ENCODE measurements at regions not wholly inside any gene's neighbourhood (a gene's known extent, or its start where the extent isn't known, plus 50 kb on each side); places are given as distances from the start of the nearest gene placed in this dataset.
A peak's percentile ranks its signal among the peaks of the same experiment; 100 is the strongest.

GRCh38 chr3:77835921-77836320 is 796.0 kb downstream of the ROBO2 start:
- intact Hi-C loops (cut with DNase I), result no loop called here
- ATAC-seq (peak; percentile 41), DNase-seq (ENCODE audit: low spot score) (no peak)

- DNase-seq (ENCODE audit: low spot score) (no peak), ATAC-seq (no peak)
- intact Hi-C loops (cut with DNase I), result no loop called here
Observed at GRCh38 chr3:77837456-77838025, 797.6 kb downstream of the ROBO2 start.

GRCh38 chr3:77859156-77859555 is 819.3 kb downstream of the ROBO2 start:
- no peak for DNase-seq (ENCODE audit: low spot score)
- intact Hi-C loops (cut with DNase I), result no loop called here
- ATAC-seq, result no peak

GRCh38 chr3:77868725-77869124 is 828.8 kb downstream of the ROBO2 start:
- ATAC-seq, result no peak
- intact Hi-C loops (cut with DNase I), result no loop called here
- no peak for DNase-seq (ENCODE audit: low spot score)

GRCh38 chr3:77869423-77869822 is 829.5 kb downstream of the ROBO2 start:
- intact Hi-C loops (cut with DNase I), result no loop called here
- no peak for DNase-seq (ENCODE audit: low spot score)

GRCh38 chr3:77871436-77871835 is 831.5 kb downstream of the ROBO2 start:
- DNase-seq (ENCODE audit: low spot score), result no peak
- intact Hi-C loops (cut with DNase I), result no loop called here
- ATAC-seq, result no peak

More at GRCh38 chr3:77869423-77869822, 829.5 kb downstream of the ROBO2 start:
- no peak for ATAC-seq

GRCh38 chr3:77873598-77873997 is 833.7 kb downstream of the ROBO2 start:
- DNase-seq (ENCODE audit: low spot score) (no peak), ATAC-seq (peak; percentile 70)
- intact Hi-C loops (cut with DNase I), result no loop called here

- ATAC-seq (no peak), DNase-seq (ENCODE audit: low spot score) (no peak)
- intact Hi-C loops (cut with DNase I), result no loop called here
Observed at GRCh38 chr3:77885381-77885780, 845.5 kb downstream of the ROBO2 start.

GRCh38 chr3:77887611-77888010 is 847.7 kb downstream of the ROBO2 start:
- DNase-seq (ENCODE audit: low spot score) (no peak), ATAC-seq (no peak)
- intact Hi-C loops (cut with DNase I), result no loop called here

- intact Hi-C loops (cut with DNase I), result loop anchor here (5.0 kb wide), 1 partner anchor 588 kb away; no protein-coding TSS in a partner anchor
- DNase-seq (ENCODE audit: low spot score) (no peak), ATAC-seq (no peak)
Observed at GRCh38 chr3:77889616-77890015, 849.7 kb downstream of the ROBO2 start.

GRCh38 chr3:77898621-77899020 is 858.7 kb downstream of the ROBO2 start:
- DNase-seq (ENCODE audit: low spot score), result no peak
- intact Hi-C loops (cut with DNase I), result no loop called here
- no peak for ATAC-seq

- no peak for ATAC-seq
- no peak for DNase-seq (ENCODE audit: low spot score)
- intact Hi-C loops (cut with DNase I), result no loop called here
Observed at GRCh38 chr3:77902675-77903074, 862.8 kb downstream of the ROBO2 start.

GRCh38 chr3:77906102-77906709 is 866.3 kb downstream of the ROBO2 start:
- ATAC-seq (no peak), DNase-seq (ENCODE audit: low spot score) (no peak)
- intact Hi-C loops (cut with DNase I), result no loop called here

- intact Hi-C loops (cut with DNase I), result no loop called here
- ATAC-seq, result no peak
Observed at GRCh38 chr3:77913524-77914174, 873.8 kb downstream of the ROBO2 start.

GRCh38 chr3:77915336-77915735 is 875.4 kb downstream of the ROBO2 start:
- intact Hi-C loops (cut with DNase I), result no loop called here
- no peak for DNase-seq (ENCODE audit: low spot score)
- no peak for ATAC-seq

More at GRCh38 chr3:77913524-77914174, 873.8 kb downstream of the ROBO2 start:
- no peak for DNase-seq (ENCODE audit: low spot score)

- intact Hi-C loops (cut with DNase I), result no loop called here
- ATAC-seq (no peak), DNase-seq (ENCODE audit: low spot score) (no peak)
Observed at GRCh38 chr3:77917225-77917624, 877.3 kb downstream of the ROBO2 start.

- intact Hi-C loops (cut with DNase I), result no loop called here
- ATAC-seq, result no peak
- no peak for DNase-seq (ENCODE audit: low spot score)
Observed at GRCh38 chr3:77919244-77919643, 879.3 kb downstream of the ROBO2 start.

- no peak for DNase-seq (ENCODE audit: low spot score)
- peak; percentile 98 for ATAC-seq
Observed at GRCh38 chr3:77931255-77932009, 891.5 kb downstream of the ROBO2 start.

GRCh38 chr3:77932926-77933325 is 893.0 kb downstream of the ROBO2 start:
- intact Hi-C loops (cut with DNase I), result no loop called here
- DNase-seq (ENCODE audit: low spot score) (no peak), ATAC-seq (no peak)

More at GRCh38 chr3:77931255-77932009, 891.5 kb downstream of the ROBO2 start:
- intact Hi-C loops (cut with DNase I), result no loop called here

GRCh38 chr3:77933926-77934325 is 894.0 kb downstream of the ROBO2 start:
- no peak for DNase-seq (ENCODE audit: low spot score)
- no peak for ATAC-seq
- intact Hi-C loops (cut with DNase I), result no loop called here

Measured in sciatic nerve (tissue), 2 donors.